HEK293T (cell line): ENCODE measurements at regions not wholly inside any gene's neighbourhood (a gene's known extent, or its start where the extent isn't known, plus 50 kb on each side); places are given as distances from the start of the nearest gene placed in this dataset.

Experiments used
- ARNT ChIP-seq: fragments of 450-650 bp; IDR thresholded peaks from 2 replicates; pipeline ENCODE4 v1.6.1; 2017; ENCODE audit warnings: mild to moderate bottlenecking
- BHLHE40 ChIP-seq: fragments of 450-650 bp; IDR thresholded peaks from 2 replicates; pipeline ENCODE4 v1.6.1; 2016; ENCODE audit warnings: mild to moderate bottlenecking, moderate library complexity, borderline replicate concordance
- CTBP1 ChIP-seq: fragments of 450-650 bp; IDR thresholded peaks from 2 replicates; pipeline ENCODE4 v1.6.1; 2016; ENCODE audit warnings: borderline replicate concordance
- ELF4 ChIP-seq: fragments of 450-650 bp; IDR thresholded peaks from 2 replicates; pipeline ENCODE4 v1.6.1; 2017; ENCODE audit warnings: antibody characterized with exemption
- FOXK2 ChIP-seq: fragments of 450-650 bp; IDR thresholded peaks from 2 replicates; pipeline ENCODE4 v1.6.1; 2016; ENCODE audit warnings: mild to moderate bottlenecking
- FOXM1 ChIP-seq: fragments of 450-650 bp; IDR thresholded peaks from 2 replicates; pipeline ENCODE4 v1.6.1; 2017; ENCODE audit warnings: mild to moderate bottlenecking, borderline replicate concordance
- HDGF ChIP-seq: fragments of 450-650 bp; IDR thresholded peaks from 2 replicates; pipeline ENCODE4 v1.6.1; 2017; ENCODE audit warnings: antibody characterized with exemption, borderline replicate concordance
- L3MBTL2 ChIP-seq: fragments of 450-650 bp; conservative IDR thresholded peaks from 2 replicates; pipeline ENCODE4 v1.6.1; 2016; ENCODE audit warnings: mild to moderate bottlenecking
- LEF1 ChIP-seq: fragments of 450-650 bp; IDR thresholded peaks from 2 replicates; pipeline ENCODE4 v1.6.1; 2017; ENCODE audit warnings: mild to moderate bottlenecking, borderline replicate concordance
- SP1 ChIP-seq: fragments of 450-650 bp; IDR thresholded peaks from 2 replicates; pipeline ENCODE4 v1.6.1; 2017
- SUZ12 ChIP-seq: fragments of 450-650 bp; IDR thresholded peaks from 2 replicates; pipeline ENCODE4 v1.6.1; 2016; ENCODE audit warnings: mild to moderate bottlenecking
- TARDBP ChIP-seq: fragments of 450-650 bp; IDR thresholded peaks from 2 replicates; pipeline ENCODE4 v1.6.1; 2016
- ZNF384 ChIP-seq: fragments of 450-650 bp; IDR thresholded peaks from 2 replicates; pipeline ENCODE4 v1.6.1; 2016
- TF ChIP-seq, protein P1 (sequence below): fragments of 450-650 bp; IDR thresholded peaks from 2 replicates; pipeline ENCODE4 v1.6.1; 2016

DNA sequence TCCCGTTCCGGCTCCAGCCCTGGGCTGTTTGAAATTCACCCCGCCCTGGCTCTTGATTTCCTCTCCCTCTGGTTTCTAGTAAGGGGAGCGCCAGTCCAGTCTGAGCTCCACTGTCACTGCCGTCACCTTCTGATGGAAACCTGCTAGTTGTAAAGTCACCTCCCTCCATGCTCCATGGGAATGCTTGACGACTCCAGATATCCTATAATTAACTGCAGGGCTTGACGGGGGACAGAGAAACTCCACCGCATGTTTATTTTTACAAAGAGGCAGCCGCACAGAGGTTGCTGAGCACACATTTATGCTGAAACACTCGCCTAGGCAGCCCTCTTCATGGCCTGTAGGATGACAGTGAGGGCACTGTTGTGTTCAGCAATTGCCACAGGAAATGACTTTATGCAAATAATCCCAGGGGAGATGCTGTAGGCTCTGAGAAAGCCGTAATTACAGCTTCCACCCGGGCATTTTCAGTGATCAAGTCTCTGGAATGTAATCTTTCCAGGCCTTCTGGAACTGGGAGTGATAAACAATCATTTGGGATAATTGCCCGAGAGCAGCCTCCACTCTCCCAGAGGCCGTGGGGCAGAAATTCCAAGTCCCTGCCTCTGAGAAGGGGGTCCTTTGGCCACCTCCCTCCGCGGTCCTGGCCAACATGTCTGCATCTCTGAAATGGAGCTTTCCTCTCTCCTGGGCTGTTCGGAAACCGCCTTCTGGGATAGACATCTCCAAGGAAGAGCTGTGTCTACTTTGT lies 300.5 kb downstream of the KLF6 start:
- TF ChIP-seq ELF4 = no peak
- TF ChIP-seq TARDBP = no peak
- TF ChIP-seq SP1 = no peak
- TF ChIP-seq, protein P1, sequence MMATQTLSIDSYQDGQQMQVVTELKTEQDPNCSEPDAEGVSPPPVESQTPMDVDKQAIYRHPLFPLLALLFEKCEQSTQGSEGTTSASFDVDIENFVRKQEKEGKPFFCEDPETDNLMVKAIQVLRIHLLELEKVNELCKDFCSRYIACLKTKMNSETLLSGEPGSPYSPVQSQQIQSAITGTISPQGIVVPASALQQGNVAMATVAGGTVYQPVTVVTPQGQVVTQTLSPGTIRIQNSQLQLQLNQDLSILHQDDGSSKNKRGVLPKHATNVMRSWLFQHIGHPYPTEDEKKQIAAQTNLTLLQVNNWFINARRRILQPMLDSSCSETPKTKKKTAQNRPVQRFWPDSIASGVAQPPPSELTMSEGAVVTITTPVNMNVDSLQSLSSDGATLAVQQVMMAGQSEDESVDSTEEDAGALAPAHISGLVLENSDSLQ = no peak
- no peak for TF ChIP-seq FOXM1
- no peak for TF ChIP-seq ARNT
- no peak for TF ChIP-seq HDGF
- TF ChIP-seq FOXK2 = no peak
- no peak for TF ChIP-seq BHLHE40
- TF ChIP-seq L3MBTL2 = no peak
- TF ChIP-seq SUZ12 = no peak
- TF ChIP-seq ZNF384 = no peak
- TF ChIP-seq CTBP1 = no peak
- no peak for TF ChIP-seq LEF1
